ENCODE measurements at regions not wholly inside any gene's neighbourhood (a gene's known extent, or its start where the extent isn't known, plus 50 kb on each side); places are given as distances from the start of the nearest gene placed in this dataset.
A peak's percentile ranks its signal among the peaks of the same experiment; 100 is the strongest.

GRCh38 chr9:75616841-75617566 lies 273.5 kb upstream of the PCSK5 start:
- peak; percentile 9 for DNase-seq (ENCODE audit: low spot score)

- no peak for DNase-seq (ENCODE audit: low spot score)
These were observed 267.0 kb upstream of the PCSK5 start for GRCh38 chr9:75623462-75623861.

DNA sequence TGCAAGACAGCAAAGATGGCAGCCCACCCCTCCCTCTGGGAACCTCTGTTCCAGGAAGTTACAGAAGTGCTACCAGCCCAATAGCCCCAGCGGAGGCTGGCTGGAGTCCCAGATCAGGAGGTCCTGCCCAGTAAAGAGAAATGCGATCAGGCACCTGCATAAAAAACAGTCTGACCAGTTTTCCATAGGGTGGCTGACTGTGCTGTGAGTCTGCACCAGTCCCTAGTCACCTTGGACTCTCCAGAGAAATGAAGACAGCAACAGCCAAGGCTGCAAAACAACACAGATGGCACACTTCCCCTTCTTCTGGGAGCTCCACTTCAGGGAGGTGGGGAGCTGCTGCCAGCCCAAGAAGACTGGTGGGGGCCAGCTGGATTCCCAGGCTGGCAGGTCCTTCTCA lies 265.5 kb upstream of the PCSK5 start:
- no peak for DNase-seq (ENCODE audit: low spot score)

DNA sequence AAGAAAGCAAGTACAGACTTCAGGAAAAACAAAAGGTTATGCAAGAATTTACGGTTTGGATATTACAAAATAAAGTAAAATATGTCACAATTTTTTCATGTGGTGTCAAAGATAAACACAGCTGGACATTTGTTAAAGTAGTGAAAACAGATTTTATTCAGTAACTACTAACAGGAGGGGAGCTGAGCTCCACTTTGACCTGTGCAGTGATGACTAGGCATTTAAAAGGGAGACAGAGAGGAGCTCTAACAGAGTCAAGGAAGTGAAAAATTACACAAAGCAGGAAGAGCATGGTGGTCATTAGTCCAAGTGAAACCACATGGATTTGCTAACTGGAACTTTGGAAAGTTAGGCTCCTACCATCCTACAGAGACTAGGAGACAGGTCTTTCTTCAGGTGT lies 263.6 kb upstream of the PCSK5 start:
- no peak for DNase-seq (ENCODE audit: low spot score)

DNA sequence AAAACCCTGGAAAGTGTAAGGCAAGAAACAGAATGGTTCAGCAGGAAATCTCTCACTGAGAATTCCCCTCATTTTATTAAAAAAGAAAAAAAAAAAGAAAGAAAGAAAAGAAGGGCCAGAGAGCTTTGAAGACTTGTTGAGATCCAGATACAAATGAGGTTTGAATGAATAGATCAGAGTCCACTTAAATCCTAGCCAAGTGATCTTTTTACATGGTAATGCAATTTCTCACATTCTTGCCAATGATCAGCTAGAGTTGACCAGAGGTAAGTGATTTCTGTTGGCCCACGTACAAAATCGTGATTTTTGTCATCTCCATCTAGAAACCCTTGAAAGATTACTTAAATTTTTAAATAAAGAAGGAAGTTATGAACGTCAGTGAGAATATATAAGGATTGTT lies 261.5 kb upstream of the PCSK5 start:
- DNase-seq (ENCODE audit: low spot score) = no peak

GRCh38 chr9:75633451-75634057 lies 256.9 kb upstream of the PCSK5 start:
- no peak for DNase-seq (ENCODE audit: low spot score)

DNA sequence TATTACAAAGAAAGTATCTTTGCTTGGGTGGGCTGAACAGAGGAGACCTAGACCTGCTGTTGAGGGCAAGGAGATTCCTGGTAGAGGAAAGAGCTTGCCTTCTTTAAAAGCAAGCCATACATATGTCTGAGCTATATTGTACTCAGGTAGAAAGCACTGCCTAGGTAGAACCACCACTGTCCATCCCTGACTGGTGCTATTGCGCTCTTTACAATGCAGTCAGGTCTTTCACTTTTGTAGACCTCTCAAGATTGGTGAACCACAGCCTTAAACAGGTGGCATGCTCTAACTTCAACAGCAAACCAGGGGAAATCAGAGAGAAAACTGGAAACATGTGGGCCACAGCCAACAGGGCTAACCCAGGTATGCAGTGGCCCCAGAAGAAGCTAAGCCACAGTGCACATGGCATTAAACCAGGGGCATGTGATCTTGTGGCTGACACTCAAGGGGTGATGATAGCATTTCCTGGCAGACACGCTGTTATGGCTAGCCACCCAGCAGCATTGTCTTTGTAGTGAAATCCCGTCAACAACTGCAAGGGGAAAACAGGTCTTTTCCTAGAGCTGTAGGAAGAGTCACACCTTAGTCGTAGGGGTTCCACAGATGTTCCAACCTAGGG lies 253.9 kb upstream of the PCSK5 start:
- no peak for DNase-seq (ENCODE audit: low spot score)

DNA sequence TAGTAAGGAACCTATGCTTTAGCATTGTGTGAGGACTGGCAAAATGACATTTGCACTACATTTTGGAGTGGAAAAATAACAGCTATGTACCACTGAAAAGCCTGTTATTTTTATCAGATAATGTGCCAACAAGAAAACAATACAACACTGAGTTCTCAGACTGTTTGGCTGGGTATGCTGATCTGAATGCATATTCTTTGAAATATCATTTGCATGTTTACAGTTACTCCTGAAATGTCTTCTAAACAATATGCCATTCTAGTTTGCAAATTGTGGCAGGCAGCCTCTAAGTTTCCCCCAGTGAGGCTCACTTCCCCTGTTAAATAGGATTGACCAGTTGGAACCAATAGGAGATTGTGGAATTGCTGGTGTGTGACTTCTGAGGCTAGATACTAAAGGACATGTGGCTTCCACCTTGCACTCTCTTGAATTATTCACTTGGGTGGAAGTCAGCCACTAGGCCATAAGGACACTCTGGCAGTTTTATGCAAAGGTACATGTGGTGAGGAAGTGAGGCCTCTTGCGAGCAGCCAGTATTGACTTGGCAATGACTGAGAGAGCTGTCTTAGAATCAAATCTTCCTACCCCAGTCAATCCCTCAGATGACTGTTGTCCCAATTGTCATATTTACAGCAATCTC lies 250.4 kb upstream of the PCSK5 start:
- no peak for DNase-seq (ENCODE audit: low spot score)

DNA sequence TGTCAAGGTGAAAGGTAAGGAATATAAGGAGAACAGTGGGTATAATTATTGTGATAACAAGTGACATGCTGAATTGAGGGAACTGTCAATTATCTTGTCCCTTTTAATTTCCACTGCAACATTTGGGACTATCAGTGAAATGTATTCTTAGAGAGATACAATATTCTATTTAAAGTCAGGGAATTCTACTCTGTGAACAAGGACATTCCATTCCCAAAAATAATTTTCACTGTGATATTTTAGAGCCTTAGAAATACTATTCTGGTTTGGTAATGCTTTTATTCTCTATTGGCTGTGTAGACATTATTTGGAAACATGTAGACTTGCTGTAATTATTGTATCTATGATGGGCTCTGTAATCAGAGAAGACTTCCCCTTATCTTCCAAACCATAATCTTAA lies 248.0 kb upstream of the PCSK5 start:
- DNase-seq (ENCODE audit: low spot score) = no peak

DNA sequence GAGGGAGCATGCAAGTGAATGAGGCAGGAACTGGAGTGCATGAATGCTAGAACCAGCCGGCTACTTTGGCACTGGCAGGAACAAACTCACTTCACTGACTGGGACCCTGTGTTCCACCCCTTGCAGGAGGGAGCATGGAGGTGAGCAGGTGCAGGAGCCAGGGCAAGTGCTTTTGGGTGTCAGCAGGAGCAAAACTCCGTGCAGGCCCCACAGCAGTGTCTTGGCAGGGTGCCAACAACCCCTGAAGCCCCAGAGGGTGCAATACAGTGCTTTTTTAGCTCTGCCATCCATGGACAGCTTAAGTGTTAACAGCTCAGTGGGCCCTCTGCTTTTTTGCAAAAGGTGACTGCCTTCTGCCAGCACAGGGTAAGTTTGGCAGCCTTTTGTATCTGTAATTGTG lies 245.8 kb upstream of the PCSK5 start:
- no peak for DNase-seq (ENCODE audit: low spot score)

DNA sequence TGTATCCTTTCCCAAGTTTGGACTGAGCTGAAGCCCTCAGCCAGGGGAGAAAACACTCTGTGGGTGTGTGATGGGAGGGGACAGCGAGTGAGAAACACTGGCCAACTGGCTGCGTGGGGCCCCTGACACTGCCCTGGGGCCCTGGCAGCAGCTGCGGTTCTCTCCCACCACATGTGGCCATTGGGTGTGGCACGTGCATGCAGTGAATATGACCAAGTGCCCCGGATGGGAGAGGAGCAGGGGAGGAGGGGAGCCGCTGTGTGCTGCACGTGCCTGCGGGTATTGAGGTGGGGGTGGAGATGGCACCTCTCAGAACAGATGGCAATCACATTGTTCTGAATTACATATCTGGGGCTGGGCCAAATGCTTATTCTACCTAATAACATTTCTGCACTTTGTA lies 242.4 kb upstream of the PCSK5 start:
- no peak for DNase-seq (ENCODE audit: low spot score)

GRCh38 chr9:75649060-75649459 lies 241.4 kb upstream of the PCSK5 start:
- no peak for DNase-seq (ENCODE audit: low spot score)

- DNase-seq (ENCODE audit: low spot score) = no peak
These were observed 238.8 kb upstream of the PCSK5 start for GRCh38 chr9:75651709-75652108.

- DNase-seq (ENCODE audit: low spot score) = no peak
These were observed 237.1 kb upstream of the PCSK5 start for GRCh38 chr9:75653335-75653734.

DNA sequence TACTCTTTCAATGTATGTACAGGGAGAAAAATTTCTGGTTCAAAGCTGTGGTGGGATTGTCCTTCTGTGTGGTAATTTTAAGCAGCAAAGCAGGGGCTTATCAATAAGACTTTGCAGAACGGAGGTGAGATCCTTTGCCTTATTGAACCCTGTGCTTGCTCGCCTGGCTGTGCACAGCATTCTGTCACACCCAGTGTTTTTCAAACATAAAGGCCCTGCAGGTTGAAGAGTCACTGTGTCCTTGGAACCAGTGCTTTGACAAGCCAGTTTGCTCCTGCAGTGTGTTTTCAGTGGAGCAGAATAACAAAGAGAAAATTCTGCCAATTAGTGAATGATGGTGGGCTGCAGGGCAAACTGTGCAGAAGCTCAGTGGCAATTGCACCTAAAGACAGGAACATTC lies 236.7 kb upstream of the PCSK5 start:
- DNase-seq (ENCODE audit: low spot score) = no peak

- no peak for DNase-seq (ENCODE audit: low spot score)
These were observed 233.5 kb upstream of the PCSK5 start for GRCh38 chr9:75657015-75657414.

- peak; percentile 63 for DNase-seq (ENCODE audit: low spot score)
These were observed 232.1 kb upstream of the PCSK5 start for GRCh38 chr9:75658301-75658905.

DNA sequence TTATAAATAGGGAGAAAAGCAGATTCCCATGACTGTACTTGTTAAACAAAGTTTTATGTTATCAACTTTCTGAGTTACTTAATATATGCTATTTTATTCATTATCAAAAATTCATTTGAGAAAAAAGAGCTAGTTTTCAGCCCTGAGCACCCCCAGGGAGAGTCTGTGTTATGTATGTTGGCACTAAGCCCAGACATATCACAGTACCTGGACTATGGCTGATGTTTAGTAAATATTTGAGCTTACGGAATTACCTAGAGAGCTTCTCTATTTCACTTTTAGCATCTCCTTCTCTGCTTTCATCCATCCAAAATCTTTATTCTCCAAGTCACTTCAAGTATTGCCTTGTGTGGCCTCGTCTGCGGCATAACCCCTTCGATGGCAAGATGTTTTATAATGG lies 225.9 kb upstream of the PCSK5 start:
- DNase-seq (ENCODE audit: low spot score) = no peak

DNA sequence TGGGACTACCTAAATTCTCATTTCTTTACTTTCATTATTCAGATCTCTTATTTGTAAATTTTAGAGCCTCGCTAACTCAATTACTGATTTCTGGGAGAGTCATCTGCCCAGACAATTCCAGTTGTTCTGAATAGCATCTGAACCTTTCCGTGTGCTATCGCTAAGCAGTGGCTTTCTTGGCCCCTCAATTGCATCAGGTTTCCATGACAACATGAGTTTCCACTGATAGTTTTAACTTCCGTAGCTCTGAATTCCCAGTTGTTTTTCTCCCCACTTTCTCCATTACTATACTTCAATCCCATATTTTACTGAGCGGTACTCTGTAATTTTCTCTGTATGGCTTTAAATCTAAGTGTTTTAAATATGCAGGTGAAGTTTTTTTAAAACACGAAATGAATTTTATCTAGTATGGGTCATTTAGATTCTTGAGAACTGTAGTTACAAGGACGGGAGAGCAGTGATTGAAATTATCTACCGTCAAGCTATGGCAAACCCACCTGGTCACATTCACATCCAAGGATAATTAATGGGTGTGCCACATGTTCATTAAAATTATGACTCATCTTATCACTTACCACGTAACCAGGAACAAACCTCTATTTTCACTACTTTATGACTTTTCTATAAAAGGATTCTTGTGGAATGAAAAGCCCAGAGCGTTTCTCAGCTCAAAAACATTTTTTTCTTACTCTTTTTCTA lies 223.5 kb upstream of the PCSK5 start:
- no peak for DNase-seq (ENCODE audit: low spot score)

DNA sequence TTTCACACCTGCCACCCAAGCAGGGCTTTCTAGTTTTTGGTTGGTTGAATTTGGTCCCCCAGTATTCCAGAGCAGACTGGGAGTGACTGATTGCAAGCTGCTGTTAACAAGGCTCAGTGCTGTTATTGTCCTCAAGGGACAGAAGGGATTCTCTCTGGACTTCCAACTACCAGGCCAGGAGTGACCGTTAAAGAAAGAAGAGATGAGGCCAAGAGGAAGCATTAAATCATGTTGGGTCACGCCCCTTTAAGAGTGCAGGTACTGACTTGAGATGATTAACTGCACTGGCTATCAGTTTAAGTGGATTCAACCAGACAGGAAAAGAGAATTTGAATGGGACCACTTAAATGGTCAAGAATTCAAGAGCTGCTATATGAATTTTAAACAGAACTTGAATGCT lies 220.8 kb upstream of the PCSK5 start:
- DNase-seq (ENCODE audit: low spot score) = no peak

- DNase-seq (ENCODE audit: low spot score) = no peak
These were observed 219.1 kb upstream of the PCSK5 start for GRCh38 chr9:75671354-75671753.

- DNase-seq (ENCODE audit: low spot score) = no peak
These were observed 218.0 kb upstream of the PCSK5 start for GRCh38 chr9:75672478-75672877.
